ENCODE measurements at regions not wholly inside any gene's neighbourhood (a gene's known extent, or its start where the extent isn't known, plus 50 kb on each side); places are given as distances from the start of the nearest gene placed in this dataset.

DNA sequence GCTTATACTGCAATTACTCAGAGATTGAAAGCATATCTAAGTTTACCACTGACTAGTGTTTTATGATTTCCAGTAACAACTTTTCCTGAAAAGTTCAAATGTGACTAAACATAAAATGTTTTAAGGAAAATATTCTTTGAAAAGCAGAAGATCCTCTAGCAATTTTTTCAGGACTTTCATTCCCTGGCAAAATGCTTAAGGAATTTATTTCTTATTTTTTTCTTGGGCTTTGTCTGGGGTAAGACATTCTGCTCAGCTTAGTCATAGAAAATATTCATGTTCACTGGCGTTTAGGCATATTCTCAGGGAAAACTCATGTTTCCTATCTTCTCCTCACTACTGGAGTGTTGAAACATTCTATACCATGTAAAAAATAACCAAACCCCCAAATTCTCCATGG lies 235.3 kb upstream of the CEP162 start:
- DNase-seq (ENCODE audit: low read depth) = peak; percentile 64

DNA sequence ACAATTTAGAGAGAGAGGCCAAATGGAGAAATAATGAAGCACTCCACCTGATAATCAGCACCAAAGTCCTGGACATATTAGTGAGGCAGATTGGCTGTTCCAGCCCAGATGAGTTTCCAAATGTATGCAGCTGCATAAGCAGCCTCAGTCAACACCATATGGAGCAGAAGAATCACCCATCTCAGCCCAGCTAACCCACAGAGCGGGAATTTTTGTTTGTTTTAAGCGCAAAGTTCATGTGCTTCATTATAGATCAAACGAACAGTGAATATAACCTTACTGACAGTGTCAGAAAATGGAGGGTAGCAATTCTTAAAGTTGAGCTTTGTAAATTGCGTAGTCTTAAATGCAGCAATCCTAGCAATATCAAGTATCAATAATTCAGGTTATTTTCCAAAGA lies 234.0 kb upstream of the CEP162 start:
- no peak for FAIRE-seq
- Histone ChIP-seq H3K36me3 (ENCODE audit: control insufficient read depth, insufficient read depth, low read length) (no peaks in the 10 kb centered on the region), H3K27me3 (ENCODE audit: control insufficient read depth, insufficient read depth, low read length) (no peaks in the 10 kb centered on the region), H3K4me3 (ENCODE audit: low read depth, low read length) (no peak overlapping the region)
- TF ChIP-seq, protein P1, sequence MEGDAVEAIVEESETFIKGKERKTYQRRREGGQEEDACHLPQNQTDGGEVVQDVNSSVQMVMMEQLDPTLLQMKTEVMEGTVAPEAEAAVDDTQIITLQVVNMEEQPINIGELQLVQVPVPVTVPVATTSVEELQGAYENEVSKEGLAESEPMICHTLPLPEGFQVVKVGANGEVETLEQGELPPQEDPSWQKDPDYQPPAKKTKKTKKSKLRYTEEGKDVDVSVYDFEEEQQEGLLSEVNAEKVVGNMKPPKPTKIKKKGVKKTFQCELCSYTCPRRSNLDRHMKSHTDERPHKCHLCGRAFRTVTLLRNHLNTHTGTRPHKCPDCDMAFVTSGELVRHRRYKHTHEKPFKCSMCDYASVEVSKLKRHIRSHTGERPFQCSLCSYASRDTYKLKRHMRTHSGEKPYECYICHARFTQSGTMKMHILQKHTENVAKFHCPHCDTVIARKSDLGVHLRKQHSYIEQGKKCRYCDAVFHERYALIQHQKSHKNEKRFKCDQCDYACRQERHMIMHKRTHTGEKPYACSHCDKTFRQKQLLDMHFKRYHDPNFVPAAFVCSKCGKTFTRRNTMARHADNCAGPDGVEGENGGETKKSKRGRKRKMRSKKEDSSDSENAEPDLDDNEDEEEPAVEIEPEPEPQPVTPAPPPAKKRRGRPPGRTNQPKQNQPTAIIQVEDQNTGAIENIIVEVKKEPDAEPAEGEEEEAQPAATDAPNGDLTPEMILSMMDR (IDR thresholded peaks at IDR 0.05; ENCODE audit: insufficient read depth, low read length, severe bottlenecking) = no peak
- DNase-seq (ENCODE audit: low read depth) = no peak

More for the DNA sequence above, 235.3 kb upstream of the CEP162 start:
- no peaks in the 10 kb centered on the region for H3K36me3 ChIP-seq (ENCODE audit: control insufficient read depth, insufficient read depth, low read length)
- no peaks in the 10 kb centered on the region for H3K27me3 ChIP-seq (ENCODE audit: control insufficient read depth, insufficient read depth, low read length)
- no peak overlapping the region for H3K4me3 ChIP-seq (ENCODE audit: low read depth, low read length)
- FAIRE-seq = no peak
- TF ChIP-seq, protein P1 (IDR thresholded peaks at IDR 0.05; ENCODE audit: insufficient read depth, low read length, severe bottlenecking) = no peak

DNA sequence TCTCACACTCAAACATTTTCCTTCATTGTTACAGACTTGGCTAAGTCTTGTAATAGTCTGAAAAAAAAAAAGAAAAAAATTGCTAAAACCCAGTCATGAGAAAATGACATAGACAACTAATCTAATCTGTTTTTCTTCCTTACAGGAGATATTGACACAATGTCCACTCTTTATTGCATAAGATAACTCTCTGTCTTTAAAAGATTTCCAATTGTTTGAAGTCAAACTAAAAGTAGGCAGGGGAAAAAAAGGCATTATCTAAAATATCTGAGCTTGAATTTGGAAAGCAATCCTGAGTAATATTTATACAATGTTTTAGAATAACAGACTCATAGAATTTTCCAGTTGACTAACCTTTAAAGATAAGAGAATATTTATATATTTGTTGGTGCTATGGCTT lies 233.0 kb upstream of the CEP162 start:
- Histone ChIP-seq H3K27me3 (ENCODE audit: control insufficient read depth, insufficient read depth, low read length) (no peaks in the 10 kb centered on the region), H3K36me3 (ENCODE audit: control insufficient read depth, insufficient read depth, low read length) (no peaks in the 10 kb centered on the region), H3K4me3 (ENCODE audit: low read depth, low read length) (no peak overlapping the region)
- DNase-seq (ENCODE audit: low read depth) (no peak), FAIRE-seq (no peak)
- TF ChIP-seq, protein P1 (IDR thresholded peaks at IDR 0.05; ENCODE audit: insufficient read depth, low read length, severe bottlenecking) = no peak

DNA sequence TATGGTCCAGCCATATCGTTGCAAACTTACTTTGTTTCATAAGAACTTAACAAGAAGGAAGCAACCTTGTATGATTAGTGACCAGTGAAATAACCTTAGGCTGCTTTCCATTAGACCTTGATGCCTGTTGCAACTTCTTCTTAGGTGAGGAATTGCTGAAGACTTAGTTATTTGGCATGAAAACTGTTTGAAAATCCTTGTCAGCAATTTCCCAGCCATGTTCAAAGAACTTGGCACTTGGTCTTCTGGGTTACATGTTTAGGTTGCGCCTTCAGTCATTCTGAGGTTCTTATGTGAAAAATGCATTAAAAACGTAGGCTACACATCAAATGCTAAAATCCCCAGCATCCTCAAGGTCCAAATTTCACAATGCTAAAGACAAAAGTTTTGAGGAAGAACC lies 232.0 kb upstream of the CEP162 start:
- DNase-seq (ENCODE audit: low read depth) (no peak), FAIRE-seq (no peak)
- no peaks in the 10 kb centered on the region for H3K27me3 ChIP-seq (ENCODE audit: control insufficient read depth, insufficient read depth, low read length)
- no peak overlapping the region for H3K4me3 ChIP-seq (ENCODE audit: low read depth, low read length)
- TF ChIP-seq, protein P1 (IDR thresholded peaks at IDR 0.05; ENCODE audit: insufficient read depth, low read length, severe bottlenecking) = no peak
- H3K36me3 ChIP-seq (ENCODE audit: control insufficient read depth, insufficient read depth, low read length) = no peaks in the 10 kb centered on the region

DNA sequence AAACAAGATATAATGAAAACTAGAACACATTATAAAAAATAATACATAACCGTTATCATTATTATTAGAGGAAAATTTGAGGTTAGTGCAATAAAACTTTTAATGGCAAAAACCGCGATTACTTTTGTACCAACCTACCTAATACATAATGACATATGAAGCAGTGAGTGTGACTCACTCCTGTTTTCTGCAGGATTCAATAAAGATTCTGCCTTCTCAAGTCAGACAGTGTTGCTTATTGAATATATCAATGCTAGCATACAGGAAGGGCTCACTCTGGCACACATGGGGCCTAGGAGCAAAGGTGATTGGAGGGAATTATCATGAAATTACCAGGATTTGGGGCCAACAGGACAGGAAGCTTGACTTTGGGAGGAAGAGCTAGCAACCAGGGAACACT lies 230.8 kb upstream of the CEP162 start:
- no peak for FAIRE-seq

DNA sequence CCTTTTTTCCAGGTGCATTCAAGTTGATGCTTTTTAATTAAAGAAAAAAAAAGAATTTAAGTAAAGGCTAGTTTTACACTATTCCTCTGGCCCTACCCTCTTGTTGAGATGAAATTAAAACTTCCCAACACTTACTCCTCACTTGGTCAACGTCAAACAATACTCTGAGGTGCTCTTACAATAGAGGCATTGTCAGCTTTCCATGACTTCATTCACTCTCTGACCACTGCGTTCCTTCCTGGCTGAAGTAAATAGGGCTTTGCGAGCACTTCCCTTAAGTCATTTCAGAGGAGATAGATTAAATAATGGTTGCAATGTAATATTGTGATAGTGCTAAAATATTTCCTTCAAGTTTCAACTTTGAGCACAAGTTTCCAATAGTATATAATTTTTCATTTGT lies 229.8 kb upstream of the CEP162 start:
- Histone ChIP-seq H3K27me3 (ENCODE audit: control insufficient read depth, insufficient read depth, low read length) (no peaks in the 10 kb centered on the region), H3K4me3 (ENCODE audit: low read depth, low read length) (no peak overlapping the region), H3K36me3 (ENCODE audit: control insufficient read depth, insufficient read depth, low read length) (no peaks in the 10 kb centered on the region)
- DNase-seq (ENCODE audit: low read depth) (no peak), FAIRE-seq (no peak)
- TF ChIP-seq, protein P1 (IDR thresholded peaks at IDR 0.05; ENCODE audit: insufficient read depth, low read length, severe bottlenecking) = no peak

More for the DNA sequence above, 230.8 kb upstream of the CEP162 start:
- TF ChIP-seq, protein P1 (IDR thresholded peaks at IDR 0.05; ENCODE audit: insufficient read depth, low read length, severe bottlenecking) = no peak
- no peaks in the 10 kb centered on the region for H3K36me3 ChIP-seq (ENCODE audit: control insufficient read depth, insufficient read depth, low read length)
- DNase-seq (ENCODE audit: low read depth) = no peak
- no peak overlapping the region for H3K4me3 ChIP-seq (ENCODE audit: low read depth, low read length)
- H3K27me3 ChIP-seq (ENCODE audit: control insufficient read depth, insufficient read depth, low read length) = no peaks in the 10 kb centered on the region

All from bronchial epithelial cell (primary cell).